Sigmoid colon (tissue), 6 donors: ENCODE measurements at regions not wholly inside any gene's neighbourhood (a gene's known extent, or its start where the extent isn't known, plus 50 kb on each side); places are given as distances from the start of the nearest gene placed in this dataset.

Experiments
- DNase-seq: peaks from one replicate; pipeline ENCODE4 v3.0.0-alpha.2; 2019
- H3K27ac ChIP-seq, 4 donors: fragments of 200-600 bp; sonication (generic); one replicate each; pipeline ENCODE4 v1.5.1; 2016 to 2019; ENCODE audit warnings: mild to moderate bottlenecking in 1 of 4
- H3K27me3 ChIP-seq, 3 donors: fragments of 200-600 bp; sonication (generic); one replicate each; pipeline ENCODE4 v1.5.1; 2019; ENCODE audit warnings: mild to moderate bottlenecking in 1 of 3
- H3K36me3 ChIP-seq, 4 donors: fragments of 200-600 bp; sonication (generic); one replicate each; pipeline ENCODE4 v1.5.1; 2016 to 2019
- H3K4me1 ChIP-seq, 4 donors: fragments of 200-600 bp; sonication (generic); one replicate each; pipeline ENCODE4 v1.5.1; 2017 to 2019
- H3K4me3 ChIP-seq, 4 donors: fragments of 200-600 bp; sonication (generic); one replicate each; pipeline ENCODE4 v1.5.1; 2017 to 2019; ENCODE audit warnings: mild to moderate bottlenecking in 2 of 4, moderate library complexity in 1 of 4
- H3K9me3 ChIP-seq, 4 donors: fragments of 200-600 bp in 3 of 4; sonication (generic) in 3 of 4; one replicate each; pipeline versions ENCODE4 v1.5.1 to v1.6.1; 2013 to 2019
- EP300 ChIP-seq, 4 donors: sonication (generic); formaldehyde crosslinking; IDR thresholded peaks; one replicate each; pipeline ENCODE4 v1.6.1; 2017; ENCODE audit warnings: antibody characterized with exemption in 4 of 4
- POLR2A ChIP-seq, 2 donors: fragments of 450-650 bp; IDR thresholded peaks; one replicate each; pipeline ENCODE4 v1.6.1; 2016; ENCODE audit warnings: antibody characterized with exemption in 2 of 2, mild to moderate bottlenecking in 2 of 2, moderate library complexity in 2 of 2
- POLR2AphosphoS5 ChIP-seq, 4 donors: sonication (generic); formaldehyde crosslinking; IDR thresholded peaks; one replicate each; pipeline ENCODE4 v1.6.1; 2017; ENCODE audit warnings: antibody characterized with exemption in 4 of 4
- WGBS, 2 donors: extraction: QIAGEN DNeasy Blood & Tissue Kit; methylation state at CpG; one replicate each; pipeline ENCODE4 v1.1.7; 2013; 5-methylcytosine and 5-hydroxymethylcytosine counted together
- intact Hi-C: fragments of 100-400 bp; cut with DNase I; formaldehyde crosslinking; loops from one replicate; pipeline ENCODE4 v1.15.1; 2023
- TF ChIP-seq, protein P1 (sequence below), 4 experiments: fragments of 450-650 bp in 3 of 4; fragments of 200-600 bp in 1 of 4; IDR thresholded peaks; one replicate each; pipeline ENCODE4 v1.5.1; 2016 to 2019; ENCODE audit warnings: antibody characterized with exemption in 4 of 4, mild to moderate bottlenecking in 3 of 4, moderate library complexity in 2 of 4
- donor health status: healthy with polysubstance abuse.
- donor health status: healthy.

DNA sequence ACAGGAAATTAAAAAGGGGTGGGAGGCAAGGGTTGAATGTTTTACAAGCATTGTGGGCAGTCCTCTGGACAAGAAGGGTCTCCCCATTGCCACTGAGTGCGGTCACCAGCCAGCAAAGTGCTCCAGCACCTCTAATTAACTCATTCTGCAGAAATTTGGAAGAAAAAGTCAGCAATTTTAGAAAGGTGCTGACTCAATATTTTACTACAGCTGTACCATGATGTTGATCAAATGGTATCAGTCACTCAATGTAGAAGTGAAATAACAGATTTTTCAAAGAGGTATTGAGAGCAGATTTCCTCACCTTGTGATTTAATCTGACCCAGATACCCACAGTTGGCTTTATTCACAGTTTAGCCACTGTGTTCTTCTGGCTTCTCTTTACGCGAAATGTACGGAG is 96.7 kb downstream of the PMP22 start:
- no peak for DNase-seq
- TF ChIP-seq, protein P1, sequence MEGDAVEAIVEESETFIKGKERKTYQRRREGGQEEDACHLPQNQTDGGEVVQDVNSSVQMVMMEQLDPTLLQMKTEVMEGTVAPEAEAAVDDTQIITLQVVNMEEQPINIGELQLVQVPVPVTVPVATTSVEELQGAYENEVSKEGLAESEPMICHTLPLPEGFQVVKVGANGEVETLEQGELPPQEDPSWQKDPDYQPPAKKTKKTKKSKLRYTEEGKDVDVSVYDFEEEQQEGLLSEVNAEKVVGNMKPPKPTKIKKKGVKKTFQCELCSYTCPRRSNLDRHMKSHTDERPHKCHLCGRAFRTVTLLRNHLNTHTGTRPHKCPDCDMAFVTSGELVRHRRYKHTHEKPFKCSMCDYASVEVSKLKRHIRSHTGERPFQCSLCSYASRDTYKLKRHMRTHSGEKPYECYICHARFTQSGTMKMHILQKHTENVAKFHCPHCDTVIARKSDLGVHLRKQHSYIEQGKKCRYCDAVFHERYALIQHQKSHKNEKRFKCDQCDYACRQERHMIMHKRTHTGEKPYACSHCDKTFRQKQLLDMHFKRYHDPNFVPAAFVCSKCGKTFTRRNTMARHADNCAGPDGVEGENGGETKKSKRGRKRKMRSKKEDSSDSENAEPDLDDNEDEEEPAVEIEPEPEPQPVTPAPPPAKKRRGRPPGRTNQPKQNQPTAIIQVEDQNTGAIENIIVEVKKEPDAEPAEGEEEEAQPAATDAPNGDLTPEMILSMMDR (IDR thresholded peaks at IDR 0.05) = no peak
- Histone ChIP-seq H3K27ac (no peak overlapping the region), H3K36me3 (no peaks in the 10 kb centered on the region), H3K4me1 (no peaks in the 10 kb centered on the region), H3K4me3 (no peak overlapping the region), H3K27me3 (peaks cover 0 to 8% (median 0%) of the 10 kb centered on the region in 3 donors), H3K9me3 (no peaks in the 10 kb centered on the region)
- 72 to 75% methylated on average over 4 of the region's 4 CpGs for WGBS, 2 donors
- intact Hi-C loops = no loop called here

DNA sequence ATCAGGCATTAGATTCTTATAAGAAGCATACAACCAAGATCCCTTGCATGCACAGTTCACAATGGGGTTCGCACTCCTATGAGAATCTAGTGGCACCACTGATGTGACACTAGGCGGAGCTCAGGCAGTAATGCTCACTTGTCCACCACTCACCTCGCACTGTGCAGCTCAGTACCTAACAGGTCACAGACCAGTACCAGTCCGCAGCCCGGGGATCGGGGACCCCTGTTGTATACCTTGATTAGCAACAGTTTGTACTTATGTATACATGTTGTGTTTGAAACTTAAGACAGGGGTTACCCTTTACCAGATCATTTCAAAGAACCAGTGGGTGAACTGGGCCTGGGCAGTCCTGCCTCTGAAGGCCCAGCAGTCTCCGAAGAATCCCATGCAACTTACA is 103.7 kb downstream of the PMP22 start:
- no peak overlapping the region for H3K4me3 ChIP-seq
- H3K9me3 ChIP-seq = no peaks in the 10 kb centered on the region
- no peak for DNase-seq
- intact Hi-C loops = no loop called here
- 81 to 94% methylated on average over 7 of the region's 7 CpGs for WGBS, 2 donors
- no peaks in the 10 kb centered on the region for H3K4me1 ChIP-seq
- no peak for TF ChIP-seq EP300 (IDR thresholded peaks at IDR 0.05)
- no peak for TF ChIP-seq POLR2A (IDR thresholded peaks at IDR 0.05)
- TF ChIP-seq POLR2AphosphoS5 (IDR thresholded peaks at IDR 0.05) = no peak
- TF ChIP-seq, protein P1 (IDR thresholded peaks at IDR 0.05) = no peak
- no peaks in the 10 kb centered on the region for H3K36me3 ChIP-seq
- H3K27me3 ChIP-seq = peaks cover 0 to 4% (median 0%) of the 10 kb centered on the region in 3 donors
- H3K27ac ChIP-seq = no peak overlapping the region

DNA sequence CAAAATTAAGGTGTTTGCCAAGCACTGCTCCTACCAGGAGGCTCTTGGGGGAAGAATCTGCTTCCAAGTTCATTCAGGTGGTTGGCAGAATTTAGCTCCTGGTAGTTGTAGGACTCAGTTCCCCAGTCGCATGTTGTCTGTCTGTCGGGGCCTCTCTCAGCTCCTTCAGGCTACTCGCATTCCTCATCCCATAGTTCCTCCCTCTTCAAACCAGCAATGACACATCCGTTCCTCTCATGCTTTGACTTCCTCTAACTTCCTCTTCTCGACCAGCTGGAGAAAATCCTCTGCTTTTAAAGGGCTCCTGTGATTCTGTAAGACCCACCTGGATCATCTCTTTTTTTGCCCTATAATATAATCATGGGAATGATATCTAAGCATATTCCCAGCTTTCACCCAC is 108.1 kb downstream of the PMP22 start:
- no peak for TF ChIP-seq POLR2AphosphoS5 (IDR thresholded peaks at IDR 0.05)
- TF ChIP-seq EP300 (IDR thresholded peaks at IDR 0.05) = no peak
- TF ChIP-seq, protein P1 (IDR thresholded peaks at IDR 0.05) = no peak
- no peak for TF ChIP-seq POLR2A (IDR thresholded peaks at IDR 0.05)

DNA sequence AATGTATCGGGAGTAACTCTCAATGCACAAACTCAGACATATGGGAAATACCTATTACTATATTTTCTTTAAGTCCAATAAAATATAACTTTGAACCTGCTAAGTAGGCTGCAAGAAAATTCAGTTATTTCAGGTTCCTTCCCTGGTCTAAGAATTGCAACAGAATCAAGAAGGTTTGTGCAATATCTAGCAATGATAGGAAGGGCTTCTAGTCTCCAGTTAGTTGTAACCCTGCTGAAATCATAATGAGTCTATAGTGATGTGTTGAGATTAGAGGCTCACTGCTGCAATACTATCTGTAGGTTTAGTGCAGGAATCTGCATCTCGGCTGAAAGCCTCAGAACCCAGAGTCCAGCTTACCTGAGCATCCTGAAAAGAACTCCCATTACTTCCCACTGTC is 110.5 kb downstream of the PMP22 start:
- intact Hi-C loops = loop anchor here (10.0 kb wide), 1 partner anchor 230 kb away; no protein-coding TSS in a partner anchor
- Histone ChIP-seq H3K27me3 (no peaks in the 10 kb centered on the region), H3K36me3 (no peaks in the 10 kb centered on the region), H3K4me3 (no peak overlapping the region), H3K27ac (no peak overlapping the region), H3K9me3 (no peaks in the 10 kb centered on the region), H3K4me1 (peaks cover 0 to 9% (median 0%) of the 10 kb centered on the region in 4 donors)
- 83 to 86% methylated on average over 2 of the region's 2 CpGs for WGBS, 2 donors
- DNase-seq = no peak
- no peak for TF ChIP-seq EP300 (IDR thresholded peaks at IDR 0.05)
- TF ChIP-seq, protein P1 (IDR thresholded peaks at IDR 0.05) = no peak
- TF ChIP-seq POLR2A (IDR thresholded peaks at IDR 0.05) = no peak
- TF ChIP-seq POLR2AphosphoS5 (IDR thresholded peaks at IDR 0.05) = no peak

More for the DNA sequence above, 108.1 kb downstream of the PMP22 start:
- Histone ChIP-seq H3K4me3 (no peak overlapping the region), H3K9me3 (no peaks in the 10 kb centered on the region), H3K36me3 (no peaks in the 10 kb centered on the region), H3K27ac (no peak overlapping the region), H3K4me1 (peaks cover 0 to 9% (median 0%) of the 10 kb centered on the region in 4 donors), H3K27me3 (peaks cover 0 to 4% (median 0%) of the 10 kb centered on the region in 3 donors)
- DNase-seq = no peak
- intact Hi-C loops = loop anchor here (10.0 kb wide), 1 partner anchor 232 kb away; no protein-coding TSS in a partner anchor
- 18 to 40% methylated on average over 5 of the region's 5 CpGs for WGBS, 2 donors

DNA sequence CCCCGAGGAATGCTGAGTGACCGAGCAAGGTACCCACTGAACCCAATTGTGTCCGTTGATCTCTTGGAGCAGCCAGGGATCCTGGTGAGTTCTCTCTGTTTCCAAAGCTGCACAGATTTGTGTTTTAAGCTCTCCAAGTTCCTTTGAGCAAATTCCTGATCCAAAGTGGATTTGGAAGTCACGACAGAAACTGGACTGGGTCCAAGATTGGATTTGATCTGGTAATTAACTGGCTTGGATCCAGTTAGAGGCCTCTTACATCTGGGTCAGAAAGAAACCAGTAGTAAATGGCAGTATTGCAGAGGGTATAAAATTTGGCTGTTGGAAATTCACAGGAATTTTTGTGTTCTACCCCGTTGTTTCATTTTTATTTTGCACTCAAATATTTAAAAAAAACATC is 119.5 kb downstream of the PMP22 start:
- Histone ChIP-seq H3K4me3 (no peak overlapping the region), H3K9me3 (no peaks in the 10 kb centered on the region), H3K27ac (no peak overlapping the region), H3K4me1 (no peaks in the 10 kb centered on the region), H3K27me3 (no peaks in the 10 kb centered on the region), H3K36me3 (no peaks in the 10 kb centered on the region)
- WGBS, 2 donors = 71 to 76% methylated on average over 5 of the region's 5 CpGs
- TF ChIP-seq POLR2AphosphoS5 (IDR thresholded peaks at IDR 0.05) = no peak
- TF ChIP-seq, protein P1 (IDR thresholded peaks at IDR 0.05) = no peak
- no peak for DNase-seq
- intact Hi-C loops = no loop called here
